Lower lobe of right lung (tissue), 2 donors: ENCODE measurements at regions not wholly inside any gene's neighbourhood (a gene's known extent, or its start where the extent isn't known, plus 50 kb on each side); places are given as distances from the start of the nearest gene placed in this dataset.
"Not testable (repeated sequence)": the region's sequence is repeated elsewhere in the genome, so short reads cannot be mapped to it uniquely, and the experiment has no call there.

Experiments used
- ATAC-seq, 2 donors: fragments of 200-7000 bp; cut with Tn5 transposase; one replicate each; pipeline ENCODE4 v1.9.1; 2020 to 2022; ENCODE audit warnings: mild to moderate bottlenecking in 2 of 2, moderate library complexity in 2 of 2
- DNase-seq: peaks from one replicate; pipeline ENCODE4 v3.0.0-alpha.2; 2020
- H3K27ac ChIP-seq: fragments of 200-600 bp; one replicate; pipeline ENCODE4 v1.8.0; 2022
- H3K27me3 ChIP-seq: fragments of 200-600 bp; one replicate; pipeline ENCODE4 v1.8.0; 2022; ENCODE audit warnings: low read depth
- H3K36me3 ChIP-seq: fragments of 200-600 bp; one replicate; pipeline ENCODE4 v1.8.0; 2022; ENCODE audit warnings: mild to moderate bottlenecking
- H3K4me1 ChIP-seq: fragments of 200-600 bp; one replicate; pipeline ENCODE4 v1.8.0; 2022
- H3K4me3 ChIP-seq: fragments of 200-600 bp; one replicate; pipeline ENCODE4 v1.8.0; 2022; ENCODE audit warnings: mild to moderate bottlenecking
- H3K9me3 ChIP-seq: fragments of 200-600 bp; one replicate; pipeline ENCODE4 v1.8.0; 2022
- CTCF ChIP-seq: fragments of 200-600 bp; IDR thresholded peaks from one replicate; pipeline ENCODE4 v1.8.0; 2022; ENCODE audit warnings: antibody characterized with exemption, mild to moderate bottlenecking
- intact Hi-C: fragments of 100-400 bp; cut with DNase I; formaldehyde crosslinking; loops from one replicate; pipeline ENCODE4 v1.11.0; 2022
- donor health status: DM: no; HTN: yes; CAD: no; lungs with severe emphysema.

GRCh38 chr7:108875139-108875538 lies 305.5 kb downstream of the DNAJB9 start:
- no peak for TF ChIP-seq CTCF
- Histone ChIP-seq H3K27ac (no peak overlapping the region), H3K36me3 (no peaks in the 10 kb centered on the region), H3K9me3 (no peaks in the 10 kb centered on the region), H3K4me3 (no peak overlapping the region), H3K27me3 (no peaks in the 10 kb centered on the region), H3K4me1 (no peaks in the 10 kb centered on the region)
- no peak for DNase-seq
- intact Hi-C loops: no loop called here
- ATAC-seq: no peak

GRCh38 chr7:108890862-108891261 lies 321.2 kb downstream of the DNAJB9 start:
- no peak for ATAC-seq
- no peak for TF ChIP-seq CTCF
- H3K27ac ChIP-seq: no peak overlapping the region
- DNase-seq: no peak
- intact Hi-C loops: no loop called here
- no peaks in the 10 kb centered on the region for H3K36me3 ChIP-seq
- H3K27me3 ChIP-seq: no peaks in the 10 kb centered on the region
- no peaks in the 10 kb centered on the region for H3K9me3 ChIP-seq
- H3K4me1 ChIP-seq: no peaks in the 10 kb centered on the region
- H3K4me3 ChIP-seq: no peak overlapping the region

GRCh38 chr7:108908456-108908855 lies 338.8 kb downstream of the DNAJB9 start:
- Histone ChIP-seq H3K4me1 (no peaks in the 10 kb centered on the region), H3K27ac (no peak overlapping the region), H3K27me3 (no peaks in the 10 kb centered on the region), H3K36me3 (no peaks in the 10 kb centered on the region), H3K9me3 (no peaks in the 10 kb centered on the region), H3K4me3 (no peak overlapping the region)
- no peak for ATAC-seq
- no peak for TF ChIP-seq CTCF
- intact Hi-C loops: no loop called here
- DNase-seq: no peak

- Histone ChIP-seq H3K27me3 (no peaks in the 10 kb centered on the region), H3K36me3 (no peaks in the 10 kb centered on the region), H3K4me1 (no peaks in the 10 kb centered on the region), H3K27ac (no peak overlapping the region), H3K9me3 (peaks cover 8% of the 10 kb centered on the region), H3K4me3 (no peak overlapping the region)
- DNase-seq (no peak), ATAC-seq (no peak)
- intact Hi-C loops: no loop called here
- TF ChIP-seq CTCF: no peak
These were observed 341.3 kb downstream of the DNAJB9 start for GRCh38 chr7:108911016-108911415.

- Histone ChIP-seq H3K36me3 (no peaks in the 10 kb centered on the region), H3K27me3 (no peaks in the 10 kb centered on the region), H3K4me3 (no peak overlapping the region), H3K9me3 (no peaks in the 10 kb centered on the region), H3K27ac (no peak overlapping the region), H3K4me1 (no peaks in the 10 kb centered on the region)
- no peak for TF ChIP-seq CTCF
- DNase-seq (no peak), ATAC-seq (no peak)
- intact Hi-C loops: no loop called here
These were observed 350.8 kb downstream of the DNAJB9 start for GRCh38 chr7:108920490-108920889.

- H3K4me3 ChIP-seq, H3K27ac ChIP-seq, H3K36me3 ChIP-seq, H3K9me3 ChIP-seq, DNase-seq, intact Hi-C loops, H3K4me1 ChIP-seq, ATAC-seq, H3K27me3 ChIP-seq: not testable (repeated sequence)
These were observed 373.4 kb downstream of the DNAJB9 start for GRCh38 chr7:108943048-108943447.
